Pancreas (tissue), 10 donors: ENCODE measurements at regions not wholly inside any gene's neighbourhood (a gene's known extent, or its start where the extent isn't known, plus 50 kb on each side); places are given as distances from the start of the nearest gene placed in this dataset.
A peak's percentile ranks its signal among the peaks of the same experiment; 100 is the strongest.

Source experiments
- ATAC-seq, 4 donors: fragments of 200-7000 bp; cut with Tn5 transposase; one replicate each; pipeline versions ENCODE4 v1.8.0 to v1.9.1; 2020; ENCODE audit warnings: mild to moderate bottlenecking in 4 of 4, moderate library complexity in 4 of 4
- DNase-seq, 6 donors: peaks; one replicate each; pipeline ENCODE4 v3.0.0-alpha.2; 2020
- FAIRE-seq: peaks from 2 replicates; lab custom pipeline; 2012; peaks lifted over from hg19 to GRCh38; lab: Jason Lieb, UNC
- H3K27ac ChIP-seq, 4 donors: fragments of 200-600 bp; sonication (generic); 1 replicate in 3 of 4; 2 replicates in 1 of 4; pipeline versions ENCODE4 v1.5.0 to v1.8.0; 2020
- H3K27me3 ChIP-seq, 4 donors: fragments of 200-600 bp; one replicate each; pipeline ENCODE4 v1.8.0; 2021
- H3K36me3 ChIP-seq, 3 donors: fragments of 200-600 bp; sonication (generic) in 1 of 3; one replicate each; pipeline versions ENCODE4 v1.5.0 to v1.8.0; 2020 to 2021
- H3K4me1 ChIP-seq, 3 donors: fragments of 200-600 bp; one replicate each; pipeline ENCODE4 v1.8.0; 2021
- H3K4me3 ChIP-seq, 4 donors: fragments of 200-600 bp; sonication (generic) in 2 of 4; one replicate each; pipeline versions ENCODE4 v1.5.0 to v1.8.0; 2020 to 2021
- H3K9me3 ChIP-seq, 4 donors: fragments of 200-600 bp; one replicate each; pipeline ENCODE4 v1.8.0; 2021
- WGBS, 2 donors: extraction: QIAGEN DNeasy Blood & Tissue Kit; methylation state at CpG; one replicate each; pipeline ENCODE4 v1.1.7; 2013; 5-methylcytosine and 5-hydroxymethylcytosine counted together
- intact Hi-C, 3 donors: fragments of 100-400 bp; cut with DNase I; formaldehyde crosslinking; loops; one replicate each; pipeline versions ENCODE4 v1.11.1 to v1.14.2; 2022
- TF ChIP-seq, protein P1 (sequence below), 4 donors: fragments of 200-600 bp; sonication (generic) in 3 of 4; IDR thresholded peaks; one replicate each; pipeline versions ENCODE4 v1.5.0 to v1.8.0; 2021; ENCODE audit warnings: antibody characterized with exemption in 4 of 4
- donor health status: healthy with polysubstance abuse.
- donor health status: DM: no; HTN: no; CAD: no; lungs with moderate emphysema.
- donor health status: DM: no; HTN: no; CAD: no.
- donor health status: control.
- donor health status: control.
- donor health status: Bipolar disorder and iron deficiency.
- donor health status: DM: yes; HTN: yes; CAD: no.
- donor health status: DM: no; HTN: no; CAD: no.
- donor health status: DM: no; HTN: no; CAD: no.
- donor health status: DM: yes; HTN: yes; CAD: no.

- Histone ChIP-seq H3K27ac (no peak overlapping the region), H3K27me3 (no peaks in the 10 kb centered on the region)
- intact Hi-C loops = no loop called here
These were observed 1027.1 kb downstream of the TMEM182 start for GRCh38 chr2:103788951-103789350.

DNA sequence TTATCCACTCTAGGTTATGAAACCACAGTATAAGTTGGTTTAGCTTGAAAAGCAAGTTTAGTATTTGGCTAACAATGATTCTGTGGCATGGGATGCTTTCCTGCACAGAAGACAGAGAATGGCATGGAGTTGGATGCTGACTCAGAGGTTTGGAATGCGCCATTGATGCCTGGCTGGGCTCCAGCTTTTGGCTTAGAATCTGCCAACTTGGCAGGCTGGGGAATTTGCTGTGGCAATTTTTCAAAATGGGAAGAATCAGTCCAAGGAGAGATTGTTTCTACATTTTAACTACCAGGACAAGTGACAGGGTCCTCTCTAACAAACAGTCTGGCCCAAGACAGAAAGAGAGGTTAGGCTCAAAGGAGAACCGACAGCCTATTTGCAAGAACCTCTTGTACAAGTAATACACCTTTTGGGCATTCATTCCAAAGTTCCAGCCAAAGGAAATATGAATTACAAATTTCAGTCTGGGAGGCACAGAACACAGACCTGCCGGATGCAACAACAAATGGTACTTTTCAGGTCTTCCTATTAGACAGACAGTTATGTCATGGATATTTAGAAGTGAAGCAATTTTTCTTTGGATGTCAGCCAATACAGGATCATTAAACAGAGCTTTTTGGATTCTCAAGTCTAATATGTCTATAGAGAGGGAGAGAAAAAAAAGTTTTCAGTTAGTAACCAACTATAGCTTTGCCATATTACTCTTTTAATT lies 1027.7 kb downstream of the TMEM182 start:
- FAIRE-seq (no peak), DNase-seq (peak; percentile 18 to 74 (median 58))
- TF ChIP-seq, protein P1, sequence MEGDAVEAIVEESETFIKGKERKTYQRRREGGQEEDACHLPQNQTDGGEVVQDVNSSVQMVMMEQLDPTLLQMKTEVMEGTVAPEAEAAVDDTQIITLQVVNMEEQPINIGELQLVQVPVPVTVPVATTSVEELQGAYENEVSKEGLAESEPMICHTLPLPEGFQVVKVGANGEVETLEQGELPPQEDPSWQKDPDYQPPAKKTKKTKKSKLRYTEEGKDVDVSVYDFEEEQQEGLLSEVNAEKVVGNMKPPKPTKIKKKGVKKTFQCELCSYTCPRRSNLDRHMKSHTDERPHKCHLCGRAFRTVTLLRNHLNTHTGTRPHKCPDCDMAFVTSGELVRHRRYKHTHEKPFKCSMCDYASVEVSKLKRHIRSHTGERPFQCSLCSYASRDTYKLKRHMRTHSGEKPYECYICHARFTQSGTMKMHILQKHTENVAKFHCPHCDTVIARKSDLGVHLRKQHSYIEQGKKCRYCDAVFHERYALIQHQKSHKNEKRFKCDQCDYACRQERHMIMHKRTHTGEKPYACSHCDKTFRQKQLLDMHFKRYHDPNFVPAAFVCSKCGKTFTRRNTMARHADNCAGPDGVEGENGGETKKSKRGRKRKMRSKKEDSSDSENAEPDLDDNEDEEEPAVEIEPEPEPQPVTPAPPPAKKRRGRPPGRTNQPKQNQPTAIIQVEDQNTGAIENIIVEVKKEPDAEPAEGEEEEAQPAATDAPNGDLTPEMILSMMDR (IDR thresholded peaks at IDR 0.05) = no peak

More at GRCh38 chr2:103788951-103789350, 1027.1 kb downstream of the TMEM182 start:
- Histone ChIP-seq H3K9me3 (no peaks in the 10 kb centered on the region), H3K4me3 (no peak overlapping the region), H3K4me1 (peaks cover 0 to 12% (median 0%) of the 10 kb centered on the region in 3 donors), H3K36me3 (no peaks in the 10 kb centered on the region)
- FAIRE-seq = no peak
- peak in 1 of 4 donors; percentile 9 for ATAC-seq
- no peak for DNase-seq
- WGBS, 2 donors = 13 to 21% methylated on average over 2 of the region's 2 CpGs
- TF ChIP-seq, protein P1 (IDR thresholded peaks at IDR 0.05) = no peak

DNA sequence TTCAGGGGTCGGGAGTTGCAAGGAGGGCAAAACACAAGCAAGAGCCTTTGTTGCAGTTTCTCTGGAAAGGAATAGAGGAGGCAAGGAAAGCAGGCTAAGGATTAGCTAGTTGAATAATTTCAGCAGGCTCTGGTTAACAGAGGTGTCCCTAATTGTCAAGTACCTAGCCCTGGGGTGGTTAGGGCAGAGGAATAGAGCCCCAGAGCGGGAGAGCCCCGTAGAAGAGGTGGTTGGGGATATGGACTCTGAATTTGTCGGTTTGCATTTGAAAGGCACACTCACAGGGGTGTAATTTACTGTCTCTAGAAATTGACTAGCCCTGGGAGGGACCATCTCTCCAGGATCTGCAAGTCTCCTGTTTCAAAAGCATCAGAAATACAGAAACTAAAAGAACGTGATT lies 1030.2 kb downstream of the TMEM182 start:
- no peaks in the 10 kb centered on the region for H3K36me3 ChIP-seq
- H3K4me1 ChIP-seq = peaks cover 0 to 12% (median 0%) of the 10 kb centered on the region in 3 donors
- H3K9me3 ChIP-seq = no peaks in the 10 kb centered on the region
- H3K27ac ChIP-seq = no peak overlapping the region
- 44 to 50% methylated on average over 5 of the region's 5 CpGs for WGBS, 2 donors
- FAIRE-seq (no peak), DNase-seq (no peak), ATAC-seq (no peak)
- no peak overlapping the region for H3K4me3 ChIP-seq
- TF ChIP-seq, protein P1 (IDR thresholded peaks at IDR 0.05) = no peak
- intact Hi-C loops = no loop called here
- H3K27me3 ChIP-seq = no peaks in the 10 kb centered on the region

More for the DNA sequence above, 1027.7 kb downstream of the TMEM182 start:
- peak overlapping the region in 1 of 4 donors; percentile 25 for H3K27ac ChIP-seq
- intact Hi-C loops = no loop called here
- WGBS, 2 donors = 23 to 31% methylated on average over 3 of the region's 3 CpGs
- H3K27me3 ChIP-seq = no peaks in the 10 kb centered on the region
- H3K36me3 ChIP-seq = no peaks in the 10 kb centered on the region
- H3K4me1 ChIP-seq = peaks cover 0 to 12% (median 0%) of the 10 kb centered on the region in 3 donors
- no peak overlapping the region for H3K4me3 ChIP-seq
- peak; percentile 70 to 88 (median 77) for ATAC-seq
- H3K9me3 ChIP-seq = no peaks in the 10 kb centered on the region

DNA sequence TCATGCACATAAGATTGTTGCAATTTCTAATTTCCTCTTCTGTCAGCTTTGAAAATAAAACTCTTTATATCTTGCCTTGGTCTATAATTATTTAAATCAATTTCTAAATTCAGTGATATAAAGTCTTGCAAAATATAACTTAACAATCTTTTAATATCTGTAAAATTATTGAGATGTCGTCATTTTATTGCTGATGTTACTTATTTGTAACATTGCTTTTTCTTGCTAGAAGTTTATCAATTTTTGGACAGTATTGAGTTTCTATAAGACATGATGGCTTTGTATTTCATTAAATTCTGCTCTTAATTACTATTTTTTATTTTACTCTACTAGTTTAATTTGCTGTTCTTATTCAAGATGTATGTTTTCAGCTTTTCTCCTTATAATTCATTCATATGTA lies 1036.5 kb downstream of the TMEM182 start:
- no peaks in the 10 kb centered on the region for H3K9me3 ChIP-seq
- WGBS, 2 donors = 55 to 79% methylated on average over 1 of the region's 1 CpG
- intact Hi-C loops = no loop called here
- no peak for FAIRE-seq
- TF ChIP-seq, protein P1 (IDR thresholded peaks at IDR 0.05) = no peak
- no peak overlapping the region for H3K27ac ChIP-seq
- H3K27me3 ChIP-seq = no peaks in the 10 kb centered on the region
- no peaks in the 10 kb centered on the region for H3K36me3 ChIP-seq
- no peak for DNase-seq
- no peak overlapping the region for H3K4me3 ChIP-seq
- ATAC-seq = no peak
- H3K4me1 ChIP-seq = no peaks in the 10 kb centered on the region

- TF ChIP-seq, protein P1 (IDR thresholded peaks at IDR 0.05) = no peak
- no peak overlapping the region for H3K27ac ChIP-seq
- no peak for ATAC-seq
- intact Hi-C loops = no loop called here
- no peaks in the 10 kb centered on the region for H3K36me3 ChIP-seq
- H3K9me3 ChIP-seq = no peaks in the 10 kb centered on the region
- no peak for FAIRE-seq
- H3K4me3 ChIP-seq = no peak overlapping the region
- no peaks in the 10 kb centered on the region for H3K4me1 ChIP-seq
- WGBS, 2 donors = 27 to 47% methylated on average over 1 of the region's 1 CpG
- H3K27me3 ChIP-seq = no peaks in the 10 kb centered on the region
- DNase-seq = no peak
These were observed 1042.2 kb downstream of the TMEM182 start for GRCh38 chr2:103804013-103804412.
